ENCODE measurements at regions not wholly inside any gene's neighbourhood (a gene's known extent, or its start where the extent isn't known, plus 50 kb on each side); places are given as distances from the start of the nearest gene placed in this dataset.
"Not testable (repeated sequence)": the region's sequence is repeated elsewhere in the genome, so short reads cannot be mapped to it uniquely, and the experiment has no call there.

GRCh38 chr5:42949348-42950115 is 90.6 kb downstream of the ANXA2R start:
- no peak for DNase-seq

GRCh38 chr5:42948961-42949347 is 91.2 kb downstream of the ANXA2R start:
- no peak for DNase-seq

GRCh38 chr5:42944989-42945388 is 95.1 kb downstream of the ANXA2R start:
- DNase-seq: no peak

- DNase-seq: no peak
Measured at GRCh38 chr5:42943931-42944631, 96.0 kb downstream of the ANXA2R start.

GRCh38 chr5:42940853-42941252 is 99.3 kb downstream of the ANXA2R start:
- no peak for DNase-seq

GRCh38 chr5:42932011-42932410 is 108.1 kb downstream of the ANXA2R start:
- not testable (repeated sequence) for DNase-seq

- not testable (repeated sequence) for DNase-seq
Measured at GRCh38 chr5:42931451-42931850, 108.7 kb downstream of the ANXA2R start.

GRCh38 chr5:42930934-42931333 is 109.2 kb downstream of the ANXA2R start:
- no peak for DNase-seq

- no peak for DNase-seq
Measured at GRCh38 chr5:42929871-42930270, 110.2 kb downstream of the ANXA2R start.

GRCh38 chr5:42927730-42928129 is 112.4 kb downstream of the ANXA2R start:
- DNase-seq: no peak

- DNase-seq: no peak
Measured at GRCh38 chr5:42924686-42925085, 113.0 kb upstream of the SELENOP start.

- DNase-seq: no peak
Measured at GRCh38 chr5:42924226-42924625, 112.5 kb upstream of the SELENOP start.

- DNase-seq: no peak
Measured at GRCh38 chr5:42923710-42924109, 112.0 kb upstream of the SELENOP start.

- no peak for DNase-seq
Measured at GRCh38 chr5:42919600-42919999, 107.9 kb upstream of the SELENOP start.

- no peak for DNase-seq
Measured at GRCh38 chr5:42915306-42915866, 103.7 kb upstream of the SELENOP start.

GRCh38 chr5:42912184-42912798 is 100.6 kb upstream of the SELENOP start:
- peak; percentile 15 for DNase-seq

- DNase-seq: peak; percentile 75
Measured at GRCh38 chr5:42908509-42909488, 97.1 kb upstream of the SELENOP start.

- no peak for DNase-seq
Measured at GRCh38 chr5:42908086-42908485, 96.4 kb upstream of the SELENOP start.

GRCh38 chr5:42905827-42906226 is 94.1 kb upstream of the SELENOP start:
- no peak for DNase-seq

GRCh38 chr5:42900734-42901133 is 89.0 kb upstream of the SELENOP start:
- no peak for DNase-seq

GRCh38 chr5:42898760-42899159 is 87.1 kb upstream of the SELENOP start:
- no peak for DNase-seq

GRCh38 chr5:42896523-42896922 is 84.8 kb upstream of the SELENOP start:
- DNase-seq: no peak
